ENCODE measurements at regions not wholly inside any gene's neighbourhood (a gene's known extent, or its start where the extent isn't known, plus 50 kb on each side); places are given as distances from the start of the nearest gene placed in this dataset.

DNA sequence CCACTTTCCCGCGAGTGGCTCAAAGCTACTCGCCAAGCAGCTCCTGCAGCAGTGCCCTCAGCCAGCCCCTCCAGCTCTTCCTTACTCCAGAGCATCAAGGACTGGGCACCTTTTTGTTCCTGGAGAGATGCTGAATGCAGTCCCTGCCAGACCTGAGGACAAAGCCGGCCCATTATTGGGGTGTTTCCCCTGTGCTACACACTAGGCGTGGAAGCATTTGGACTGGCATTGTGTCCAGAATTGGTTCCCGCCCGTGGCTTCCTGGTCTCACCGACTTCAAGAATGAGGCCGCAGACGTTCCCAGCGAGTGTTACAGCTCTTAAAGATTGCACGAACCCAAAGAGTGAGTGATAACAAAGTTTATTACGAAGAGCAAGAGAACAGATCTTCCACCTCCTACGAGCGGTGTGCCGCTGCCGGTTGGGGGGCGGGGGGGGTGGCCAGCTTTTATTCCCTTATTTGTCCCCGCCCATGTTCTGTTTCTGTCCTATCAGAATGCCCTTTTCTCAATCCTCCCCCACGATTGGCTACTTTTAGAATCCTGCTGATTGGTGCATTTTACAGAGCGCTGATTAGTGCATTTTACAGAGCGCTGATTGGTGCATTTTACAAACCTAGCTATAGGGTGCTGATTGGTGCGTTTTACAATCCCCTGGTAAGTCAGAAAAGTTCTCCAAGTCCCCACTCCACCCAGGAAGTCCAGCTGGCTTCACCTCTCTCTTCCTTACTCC is 62.4 kb downstream of the NSMCE3 start:
- TF ChIP-seq, protein P1, sequence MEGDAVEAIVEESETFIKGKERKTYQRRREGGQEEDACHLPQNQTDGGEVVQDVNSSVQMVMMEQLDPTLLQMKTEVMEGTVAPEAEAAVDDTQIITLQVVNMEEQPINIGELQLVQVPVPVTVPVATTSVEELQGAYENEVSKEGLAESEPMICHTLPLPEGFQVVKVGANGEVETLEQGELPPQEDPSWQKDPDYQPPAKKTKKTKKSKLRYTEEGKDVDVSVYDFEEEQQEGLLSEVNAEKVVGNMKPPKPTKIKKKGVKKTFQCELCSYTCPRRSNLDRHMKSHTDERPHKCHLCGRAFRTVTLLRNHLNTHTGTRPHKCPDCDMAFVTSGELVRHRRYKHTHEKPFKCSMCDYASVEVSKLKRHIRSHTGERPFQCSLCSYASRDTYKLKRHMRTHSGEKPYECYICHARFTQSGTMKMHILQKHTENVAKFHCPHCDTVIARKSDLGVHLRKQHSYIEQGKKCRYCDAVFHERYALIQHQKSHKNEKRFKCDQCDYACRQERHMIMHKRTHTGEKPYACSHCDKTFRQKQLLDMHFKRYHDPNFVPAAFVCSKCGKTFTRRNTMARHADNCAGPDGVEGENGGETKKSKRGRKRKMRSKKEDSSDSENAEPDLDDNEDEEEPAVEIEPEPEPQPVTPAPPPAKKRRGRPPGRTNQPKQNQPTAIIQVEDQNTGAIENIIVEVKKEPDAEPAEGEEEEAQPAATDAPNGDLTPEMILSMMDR (IDR thresholded peaks at IDR 0.05): no peak
- no peak for TF ChIP-seq POLR2A (IDR thresholded peaks at IDR 0.05)
